ENCODE measurements at regions not wholly inside any gene's neighbourhood (a gene's known extent, or its start where the extent isn't known, plus 50 kb on each side); places are given as distances from the start of the nearest gene placed in this dataset.

DNA sequence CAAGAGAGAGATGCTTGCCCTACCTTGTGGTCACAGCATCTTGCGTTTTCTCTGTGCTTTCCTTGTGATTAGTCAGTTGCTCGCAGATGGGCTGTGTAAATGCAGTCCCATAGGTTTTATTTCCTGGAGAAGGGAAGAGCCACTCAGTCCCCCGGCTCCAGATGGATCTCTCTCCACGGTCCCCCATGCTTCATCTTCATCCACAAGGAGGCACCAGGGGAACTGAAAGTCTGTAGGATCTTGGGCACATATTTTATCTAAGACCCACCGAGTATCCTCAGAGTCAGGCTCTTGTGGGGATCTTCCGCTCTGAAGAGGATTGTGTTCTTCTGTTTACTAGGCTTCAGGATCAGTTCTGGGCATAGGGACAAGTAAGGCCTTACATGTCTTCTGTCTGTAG is 66.8 kb upstream of the E2F8 start:
- no peak for DNase-seq (ENCODE audit: low spot score)
- ATAC-seq, result no peak

DNA sequence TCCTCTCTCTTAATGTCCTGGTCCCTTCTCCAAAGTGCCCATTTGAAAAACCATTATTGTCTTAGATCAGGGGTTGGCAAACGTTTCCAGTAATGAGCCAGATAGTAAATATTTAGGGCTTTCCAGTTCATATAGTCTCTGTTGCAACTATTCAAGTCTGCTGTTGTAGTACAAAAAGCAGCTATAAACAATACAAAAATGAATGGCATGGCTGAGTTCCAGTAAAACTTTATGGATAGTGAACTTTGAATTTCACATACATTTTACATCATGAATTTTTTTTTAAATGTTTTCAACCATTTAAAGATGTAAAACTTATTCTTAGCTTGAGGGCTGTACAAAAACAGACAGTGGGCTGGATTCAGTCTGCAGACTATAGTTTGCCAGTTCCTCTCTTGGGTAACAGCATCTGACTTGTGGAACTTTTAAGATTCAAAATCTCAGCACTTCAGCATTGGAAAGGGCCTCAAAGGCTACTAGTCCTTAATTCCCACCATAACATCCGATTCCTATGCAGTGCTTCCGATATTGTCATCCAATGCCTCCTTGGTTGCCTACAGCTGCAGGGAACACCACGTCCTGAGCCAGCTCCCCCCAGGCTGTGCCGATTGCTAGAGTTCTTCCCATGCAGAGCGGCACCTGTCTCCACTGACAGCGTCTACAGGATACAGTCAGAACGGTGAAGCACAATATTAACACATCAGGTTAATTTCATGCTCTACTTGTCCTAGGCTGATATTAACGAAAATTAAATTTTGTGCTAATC is 65.6 kb upstream of the E2F8 start:
- ATAC-seq (no peak), DNase-seq (ENCODE audit: low spot score) (no peak)

DNA sequence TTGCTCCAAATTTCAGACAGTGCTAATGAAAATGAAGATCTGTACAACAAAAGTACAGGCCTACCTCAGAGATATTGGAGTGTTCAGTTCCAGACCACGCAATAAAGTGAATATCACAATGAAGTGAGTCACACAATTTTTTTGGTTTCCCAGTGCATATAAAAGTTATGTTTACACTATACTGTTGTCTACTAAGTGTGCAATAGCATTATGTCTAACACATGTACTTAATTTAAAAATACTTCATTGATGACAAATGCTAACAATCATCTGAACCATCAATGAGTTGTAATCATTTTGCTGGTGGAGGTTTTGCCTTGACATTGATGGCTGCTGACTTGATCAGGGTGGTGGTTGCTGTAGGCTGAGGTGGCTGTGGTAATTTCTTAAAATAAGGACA is 60.6 kb upstream of the E2F8 start:
- no peak for DNase-seq (ENCODE audit: low spot score)
- ATAC-seq, result no peak

DNA sequence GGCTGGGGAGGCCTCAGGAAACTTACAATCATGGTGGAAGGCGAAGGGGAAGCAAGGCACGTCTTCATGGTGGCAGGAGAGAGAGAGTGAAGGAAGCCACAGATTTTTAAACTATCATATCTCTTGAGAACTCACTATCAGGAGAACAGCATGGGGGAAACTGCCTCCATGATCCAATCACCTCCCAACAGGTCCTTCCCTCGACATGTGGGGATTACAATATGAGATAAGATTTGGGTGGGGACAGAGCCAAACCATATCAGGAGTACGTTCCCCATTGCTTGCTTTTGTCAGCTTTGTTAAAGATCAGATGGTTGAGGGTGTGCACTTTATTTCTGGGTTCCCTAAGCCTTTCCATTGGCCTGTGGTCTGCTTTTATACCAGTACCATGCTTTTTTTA is 53.7 kb upstream of the E2F8 start:
- no peak for DNase-seq (ENCODE audit: low spot score)
- no peak for ATAC-seq

DNA sequence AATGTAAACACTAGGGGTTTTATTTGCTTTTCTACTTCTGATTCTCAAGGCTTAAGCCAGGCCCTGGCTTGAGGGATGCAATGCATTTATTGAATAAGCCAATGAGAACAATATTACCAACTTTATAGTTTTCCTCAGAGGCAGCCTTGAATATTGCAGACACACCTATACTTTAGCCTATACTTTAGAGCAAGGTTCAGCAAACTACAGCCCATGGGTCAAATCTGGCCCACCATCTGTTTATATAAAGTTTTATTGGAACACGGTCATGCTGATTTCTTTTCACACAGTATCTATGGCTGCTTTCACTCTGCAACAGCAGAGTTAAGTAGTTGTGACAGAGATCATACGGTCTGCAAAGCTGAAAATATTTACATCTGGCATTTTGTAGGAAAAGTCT is 50.3 kb upstream of the E2F8 start:
- no peak for DNase-seq (ENCODE audit: low spot score)
- no peak for ATAC-seq

Measured in left lobe of liver (tissue), 2 donors.